GM23338 (cell line): ENCODE measurements at regions not wholly inside any gene's neighbourhood (a gene's known extent, or its start where the extent isn't known, plus 50 kb on each side); places are given as distances from the start of the nearest gene placed in this dataset.

Experiments used
- ATAC-seq: fragments of 200-7000 bp; cut with Tn5 transposase; 3 replicates; pipeline ENCODE4 v1.9.1; 2020
- DNase-seq: peaks from one replicate; pipeline ENCODE4 v3.0.0-alpha.2; 2015; ENCODE audit warnings: low spot score
- H2AFZ ChIP-seq: fragments of 200-600 bp; sonication (generic); 2 replicates; pipeline ENCODE4 v1.8.0; 2016; ENCODE audit warnings: antibody characterized with exemption, mild to moderate bottlenecking, moderate library complexity
- H3F3A ChIP-seq: fragments of 200-600 bp; sonication (generic); replicated peaks from 2 replicates; pipeline ENCODE4 v1.8.0; 2017; ENCODE audit warnings: antibody characterized with exemption, mixed run types, low read depth
- H3K27ac ChIP-seq: fragments of 200-600 bp; sonication (generic); 2 replicates; pipeline ENCODE4 v1.6.1; 2016; ENCODE audit warnings: low read depth
- H3K27me3 ChIP-seq: fragments of 200-600 bp; sonication (generic); 2 replicates; pipeline ENCODE4 v1.8.0; 2016; ENCODE audit warnings: mild to moderate bottlenecking, mixed run types, moderate library complexity; ENCODE audit not compliant: insufficient read depth
- H3K36me3 ChIP-seq: fragments of 200-600 bp; sonication (generic); 2 replicates; pipeline ENCODE4 v1.8.0; 2016; ENCODE audit warnings: mild to moderate bottlenecking; ENCODE audit not compliant: insufficient read depth
- H3K4me1 ChIP-seq: fragments of 200-600 bp; sonication (generic); 2 replicates; pipeline ENCODE4 v1.8.0; 2016; ENCODE audit warnings: mild to moderate bottlenecking, moderate library complexity; ENCODE audit not compliant: insufficient read depth
- H3K4me2 ChIP-seq: fragments of 200-600 bp; sonication (generic); 2 replicates; pipeline ENCODE4 v1.7.1; 2017; ENCODE audit warnings: mixed run types
- H3K4me3 ChIP-seq: fragments of 200-600 bp; sonication (generic); 2 replicates; pipeline ENCODE4 v1.6.1; 2016; ENCODE audit warnings: mixed run types
- H3K79me2 ChIP-seq: fragments of 200-600 bp; sonication (generic); replicated peaks from 2 replicates; pipeline ENCODE4 v1.8.0; 2017; ENCODE audit warnings: mild to moderate bottlenecking; ENCODE audit not compliant: insufficient read depth
- H3K9me2 ChIP-seq: fragments of 200-600 bp; sonication (generic); 2 replicates; pipeline ENCODE4 v1.8.0; 2017; ENCODE audit not compliant: insufficient read depth
- H4K20me1 ChIP-seq: fragments of 200-600 bp; sonication (generic); replicated peaks from 2 replicates; pipeline ENCODE4 v1.8.0; 2017; ENCODE audit warnings: mild to moderate bottlenecking; ENCODE audit not compliant: insufficient read depth
- H3K27ac Mint-ChIP-seq: 2 replicates; pipeline ENCODE4 v1.8.0; 2020; ENCODE audit warnings: inconsistent platforms, mild to moderate bottlenecking, moderate library complexity, mixed read lengths
- H3K27me3 Mint-ChIP-seq: 3 replicates; pipeline ENCODE4 v1.8.0; 2022; ENCODE audit warnings: low read depth, mild to moderate bottlenecking, moderate library complexity, mixed read lengths, inconsistent platforms; ENCODE audit not compliant: insufficient read depth, poor library complexity
- H3K36me3 Mint-ChIP-seq: 3 replicates; pipeline ENCODE4 v1.8.0; 2021; ENCODE audit warnings: low read depth, mild to moderate bottlenecking, inconsistent platforms, moderate library complexity, mixed read lengths
- H3K4me1 Mint-ChIP-seq: 3 replicates; pipeline ENCODE4 v1.8.0; 2020; ENCODE audit warnings: mild to moderate bottlenecking, inconsistent platforms, mixed read lengths
- H3K4me3 Mint-ChIP-seq: 3 replicates; pipeline ENCODE4 v1.8.0; 2021; ENCODE audit warnings: moderate library complexity, mild to moderate bottlenecking, inconsistent platforms, mixed read lengths
- H3K9me3 Mint-ChIP-seq: 3 replicates; pipeline ENCODE4 v1.8.0; 2020; ENCODE audit warnings: moderate library complexity, mild to moderate bottlenecking, inconsistent platforms, mixed read lengths
- CREB1 ChIP-seq: fragments of 250-450 bp; sonication (Bioruptor Pico); IDR thresholded peaks from 2 replicates; pipeline ENCODE4 v1.5.0; 2020; ENCODE audit warnings: low read depth, mild to moderate bottlenecking, moderate library complexity
- EZH2 ChIP-seq: fragments of 200-600 bp; sonication (generic); IDR thresholded peaks from one replicate; pipeline ENCODE4 v1.8.0; 2017; ENCODE audit warnings: antibody characterized with exemption, mild to moderate bottlenecking, low read depth; ENCODE audit not compliant: unreplicated experiment
- EZH2phosphoT487 ChIP-seq: fragments of 200-600 bp; sonication (generic); IDR thresholded peaks from one replicate; pipeline ENCODE4 v1.8.1; 2018; ENCODE audit warnings: antibody characterized with exemption; ENCODE audit not compliant: unreplicated experiment
- JUNB ChIP-seq: IDR thresholded peaks from one replicate; pipeline ENCODE4 v1.6.1; 2016; ENCODE audit warnings: antibody characterized with exemption; ENCODE audit not compliant: unreplicated experiment
- NANOG ChIP-seq: IDR thresholded peaks from 2 replicates; pipeline ENCODE4 v1.6.1; 2016; ENCODE audit warnings: antibody characterized with exemption, borderline replicate concordance
- POLR2AphosphoS5 ChIP-seq: IDR thresholded peaks from 2 replicates; pipeline ENCODE4 v1.6.1; 2016; ENCODE audit warnings: antibody characterized with exemption, low read depth
- STAT1 ChIP-seq: IDR thresholded peaks from one replicate; pipeline ENCODE4 v1.6.1; 2016; ENCODE audit warnings: antibody characterized with exemption; ENCODE audit not compliant: unreplicated experiment
- ZNF114 ChIP-seq: fragments of 250-450 bp; sonication (Bioruptor Pico); IDR thresholded peaks from 2 replicates; pipeline ENCODE4 v1.5.0; 2020; ENCODE audit warnings: mild to moderate bottlenecking, moderate library complexity
- ZNF331 ChIP-seq: fragments of 250-450 bp; sonication (Bioruptor Pico); IDR thresholded peaks from 2 replicates; pipeline ENCODE4 v1.5.0; 2020; ENCODE audit warnings: low read depth, mild to moderate bottlenecking, moderate library complexity
- TF ChIP-seq, protein P1 (sequence below): fragments of 250-450 bp; sonication (Bioruptor Pico); IDR thresholded peaks from 2 replicates; pipeline ENCODE4 v1.5.0; 2020; ENCODE audit warnings: mild to moderate bottlenecking, moderate library complexity
- TF ChIP-seq, protein P2 (sequence below), 2 experiments: fragments of 200-600 bp in 1 of 2; sonication (generic) in 1 of 2; conservative IDR thresholded peaks; 2 replicates each; pipeline versions ENCODE4 v1.5.1 to v1.6.1; 2016 to 2017; ENCODE audit warnings: antibody characterized with exemption in 2 of 2, low read depth in 2 of 2, mild to moderate bottlenecking in 2 of 2, moderate library complexity in 1 of 2
- TF ChIP-seq, protein P3 (sequence below): IDR thresholded peaks from 2 replicates; pipeline ENCODE4 v1.6.1; 2016; ENCODE audit warnings: antibody characterized with exemption
- TF ChIP-seq, protein P4 (sequence below): IDR thresholded peaks from one replicate; pipeline ENCODE4 v1.6.1; 2018; ENCODE audit warnings: antibody characterized with exemption; ENCODE audit not compliant: unreplicated experiment

DNA sequence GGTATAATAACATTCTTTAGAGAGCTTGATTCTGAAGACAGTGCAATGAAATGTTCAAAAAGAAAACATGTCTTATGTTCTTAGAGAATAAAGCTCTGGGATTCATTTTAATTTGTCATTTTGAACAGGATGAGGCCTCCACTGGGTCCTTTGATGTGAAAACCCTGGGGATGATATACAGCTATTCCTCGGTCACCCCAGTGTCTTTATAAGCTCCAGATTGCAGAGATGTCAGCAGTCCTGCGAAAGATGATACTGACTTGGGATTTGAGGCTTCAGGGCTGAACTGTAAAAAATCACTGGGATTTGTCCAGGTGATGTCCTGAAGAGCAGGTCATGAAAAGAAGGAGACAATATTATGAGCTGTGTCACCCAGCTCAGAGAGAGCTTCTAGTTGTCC, 529.7 kb upstream of the ZNF608 start:
- Histone ChIP-seq H3K79me2 (no peaks in the 10 kb centered on the region), H3K27me3 (no peaks in the 10 kb centered on the region), H3K9me2 (peaks cover 4% of the 10 kb centered on the region; the same call in 1 of the 2 replicates), H3F3A (no peaks in the 10 kb centered on the region), H3K4me1 (peaks cover 10% of the 10 kb centered on the region), H3K36me3 (no peaks in the 10 kb centered on the region; the same call in 1 of the 2 replicates), H3K4me2 (no peak overlapping the region), H4K20me1 (no peaks in the 10 kb centered on the region), H2AFZ (no peak overlapping the region; the same call in 1 of the 2 replicates), H3K4me3 (no peak overlapping the region), H3K27ac (no peak overlapping the region)
- DNase-seq (no peak), ATAC-seq (no peak)
- Mint-ChIP-seq H3K9me3 (no peaks in the 10 kb centered on the region), H3K27ac (no peak overlapping the region), H3K4me1 (peaks cover 18% of the 10 kb centered on the region), H3K36me3 (no peaks in the 10 kb centered on the region), H3K4me3 (no peak overlapping the region), H3K27me3 (no peaks in the 10 kb centered on the region)
- TF ChIP-seq JUNB, result no peak
- TF ChIP-seq, protein P1, sequence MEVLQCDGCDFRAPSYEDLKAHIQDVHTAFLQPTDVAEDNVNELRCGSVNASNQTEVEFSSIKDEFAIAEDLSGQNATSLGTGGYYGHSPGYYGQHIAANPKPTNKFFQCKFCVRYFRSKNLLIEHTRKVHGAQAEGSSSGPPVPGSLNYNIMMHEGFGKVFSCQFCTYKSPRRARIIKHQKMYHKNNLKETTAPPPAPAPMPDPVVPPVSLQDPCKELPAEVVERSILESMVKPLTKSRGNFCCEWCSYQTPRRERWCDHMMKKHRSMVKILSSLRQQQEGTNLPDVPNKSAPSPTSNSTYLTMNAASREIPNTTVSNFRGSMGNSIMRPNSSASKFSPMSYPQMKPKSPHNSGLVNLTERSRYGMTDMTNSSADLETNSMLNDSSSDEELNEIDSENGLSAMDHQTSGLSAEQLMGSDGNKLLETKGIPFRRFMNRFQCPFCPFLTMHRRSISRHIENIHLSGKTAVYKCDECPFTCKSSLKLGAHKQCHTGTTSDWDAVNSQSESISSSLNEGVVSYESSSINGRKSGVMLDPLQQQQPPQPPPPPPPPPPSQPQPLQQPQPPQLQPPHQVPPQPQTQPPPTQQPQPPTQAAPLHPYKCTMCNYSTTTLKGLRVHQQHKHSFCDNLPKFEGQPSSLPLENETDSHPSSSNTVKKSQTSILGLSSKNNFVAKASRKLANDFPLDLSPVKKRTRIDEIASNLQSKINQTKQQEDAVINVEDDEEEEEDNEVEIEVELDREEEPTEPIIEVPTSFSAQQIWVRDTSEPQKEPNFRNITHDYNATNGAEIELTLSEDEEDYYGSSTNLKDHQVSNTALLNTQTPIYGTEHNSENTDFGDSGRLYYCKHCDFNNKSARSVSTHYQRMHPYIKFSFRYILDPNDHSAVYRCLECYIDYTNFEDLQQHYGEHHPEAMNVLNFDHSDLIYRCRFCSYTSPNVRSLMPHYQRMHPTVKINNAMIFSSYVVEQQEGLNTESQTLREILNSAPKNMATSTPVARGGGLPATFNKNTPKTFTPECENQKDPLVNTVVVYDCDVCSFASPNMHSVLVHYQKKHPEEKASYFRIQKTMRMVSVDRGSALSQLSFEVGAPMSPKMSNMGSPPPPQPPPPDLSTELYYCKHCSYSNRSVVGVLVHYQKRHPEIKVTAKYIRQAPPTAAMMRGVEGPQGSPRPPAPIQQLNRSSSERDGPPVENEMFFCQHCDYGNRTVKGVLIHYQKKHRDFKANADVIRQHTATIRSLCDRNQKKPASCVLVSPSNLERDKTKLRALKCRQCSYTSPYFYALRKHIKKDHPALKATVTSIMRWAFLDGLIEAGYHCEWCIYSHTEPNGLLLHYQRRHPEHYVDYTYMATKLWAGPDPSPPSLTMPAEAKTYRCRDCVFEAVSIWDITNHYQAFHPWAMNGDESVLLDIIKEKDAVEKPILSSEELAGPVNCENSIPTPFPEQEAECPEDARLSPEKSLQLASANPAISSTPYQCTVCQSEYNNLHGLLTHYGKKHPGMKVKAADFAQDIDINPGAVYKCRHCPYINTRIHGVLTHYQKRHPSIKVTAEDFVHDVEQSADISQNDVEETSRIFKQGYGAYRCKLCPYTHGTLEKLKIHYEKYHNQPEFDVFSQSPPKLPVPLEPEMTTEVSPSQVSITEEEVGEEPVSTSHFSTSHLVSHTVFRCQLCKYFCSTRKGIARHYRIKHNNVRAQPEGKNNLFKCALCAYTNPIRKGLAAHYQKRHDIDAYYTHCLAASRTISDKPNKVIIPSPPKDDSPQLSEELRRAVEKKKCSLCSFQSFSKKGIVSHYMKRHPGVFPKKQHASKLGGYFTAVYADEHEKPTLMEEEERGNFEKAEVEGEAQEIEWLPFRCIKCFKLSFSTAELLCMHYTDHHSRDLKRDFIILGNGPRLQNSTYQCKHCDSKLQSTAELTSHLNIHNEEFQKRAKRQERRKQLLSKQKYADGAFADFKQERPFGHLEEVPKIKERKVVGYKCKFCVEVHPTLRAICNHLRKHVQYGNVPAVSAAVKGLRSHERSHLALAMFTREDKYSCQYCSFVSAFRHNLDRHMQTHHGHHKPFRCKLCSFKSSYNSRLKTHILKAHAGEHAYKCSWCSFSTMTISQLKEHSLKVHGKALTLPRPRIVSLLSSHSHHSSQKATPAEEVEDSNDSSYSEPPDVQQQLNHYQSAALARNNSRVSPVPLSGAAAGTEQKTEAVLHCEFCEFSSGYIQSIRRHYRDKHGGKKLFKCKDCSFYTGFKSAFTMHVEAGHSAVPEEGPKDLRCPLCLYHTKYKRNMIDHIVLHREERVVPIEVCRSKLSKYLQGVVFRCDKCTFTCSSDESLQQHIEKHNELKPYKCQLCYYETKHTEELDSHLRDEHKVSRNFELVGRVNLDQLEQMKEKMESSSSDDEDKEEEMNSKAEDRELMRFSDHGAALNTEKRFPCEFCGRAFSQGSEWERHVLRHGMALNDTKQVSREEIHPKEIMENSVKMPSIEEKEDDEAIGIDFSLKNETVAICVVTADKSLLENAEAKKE (CRISPR knock-in tag), result no peak
- TF ChIP-seq, protein P2, sequence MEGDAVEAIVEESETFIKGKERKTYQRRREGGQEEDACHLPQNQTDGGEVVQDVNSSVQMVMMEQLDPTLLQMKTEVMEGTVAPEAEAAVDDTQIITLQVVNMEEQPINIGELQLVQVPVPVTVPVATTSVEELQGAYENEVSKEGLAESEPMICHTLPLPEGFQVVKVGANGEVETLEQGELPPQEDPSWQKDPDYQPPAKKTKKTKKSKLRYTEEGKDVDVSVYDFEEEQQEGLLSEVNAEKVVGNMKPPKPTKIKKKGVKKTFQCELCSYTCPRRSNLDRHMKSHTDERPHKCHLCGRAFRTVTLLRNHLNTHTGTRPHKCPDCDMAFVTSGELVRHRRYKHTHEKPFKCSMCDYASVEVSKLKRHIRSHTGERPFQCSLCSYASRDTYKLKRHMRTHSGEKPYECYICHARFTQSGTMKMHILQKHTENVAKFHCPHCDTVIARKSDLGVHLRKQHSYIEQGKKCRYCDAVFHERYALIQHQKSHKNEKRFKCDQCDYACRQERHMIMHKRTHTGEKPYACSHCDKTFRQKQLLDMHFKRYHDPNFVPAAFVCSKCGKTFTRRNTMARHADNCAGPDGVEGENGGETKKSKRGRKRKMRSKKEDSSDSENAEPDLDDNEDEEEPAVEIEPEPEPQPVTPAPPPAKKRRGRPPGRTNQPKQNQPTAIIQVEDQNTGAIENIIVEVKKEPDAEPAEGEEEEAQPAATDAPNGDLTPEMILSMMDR (conservative IDR thresholded peaks at IDR 0.05; ENCODE audit: low read depth in 2 of 2), result no peak
- no peak for TF ChIP-seq ZNF114
- TF ChIP-seq, protein P3, sequence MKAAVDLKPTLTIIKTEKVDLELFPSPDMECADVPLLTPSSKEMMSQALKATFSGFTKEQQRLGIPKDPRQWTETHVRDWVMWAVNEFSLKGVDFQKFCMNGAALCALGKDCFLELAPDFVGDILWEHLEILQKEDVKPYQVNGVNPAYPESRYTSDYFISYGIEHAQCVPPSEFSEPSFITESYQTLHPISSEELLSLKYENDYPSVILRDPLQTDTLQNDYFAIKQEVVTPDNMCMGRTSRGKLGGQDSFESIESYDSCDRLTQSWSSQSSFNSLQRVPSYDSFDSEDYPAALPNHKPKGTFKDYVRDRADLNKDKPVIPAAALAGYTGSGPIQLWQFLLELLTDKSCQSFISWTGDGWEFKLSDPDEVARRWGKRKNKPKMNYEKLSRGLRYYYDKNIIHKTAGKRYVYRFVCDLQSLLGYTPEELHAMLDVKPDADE, result no peak
- TF ChIP-seq ZNF331 (CRISPR knock-in tag), result no peak
- no peak for TF ChIP-seq EZH2phosphoT487
- TF ChIP-seq NANOG, result no peak
- TF ChIP-seq, protein P4, sequence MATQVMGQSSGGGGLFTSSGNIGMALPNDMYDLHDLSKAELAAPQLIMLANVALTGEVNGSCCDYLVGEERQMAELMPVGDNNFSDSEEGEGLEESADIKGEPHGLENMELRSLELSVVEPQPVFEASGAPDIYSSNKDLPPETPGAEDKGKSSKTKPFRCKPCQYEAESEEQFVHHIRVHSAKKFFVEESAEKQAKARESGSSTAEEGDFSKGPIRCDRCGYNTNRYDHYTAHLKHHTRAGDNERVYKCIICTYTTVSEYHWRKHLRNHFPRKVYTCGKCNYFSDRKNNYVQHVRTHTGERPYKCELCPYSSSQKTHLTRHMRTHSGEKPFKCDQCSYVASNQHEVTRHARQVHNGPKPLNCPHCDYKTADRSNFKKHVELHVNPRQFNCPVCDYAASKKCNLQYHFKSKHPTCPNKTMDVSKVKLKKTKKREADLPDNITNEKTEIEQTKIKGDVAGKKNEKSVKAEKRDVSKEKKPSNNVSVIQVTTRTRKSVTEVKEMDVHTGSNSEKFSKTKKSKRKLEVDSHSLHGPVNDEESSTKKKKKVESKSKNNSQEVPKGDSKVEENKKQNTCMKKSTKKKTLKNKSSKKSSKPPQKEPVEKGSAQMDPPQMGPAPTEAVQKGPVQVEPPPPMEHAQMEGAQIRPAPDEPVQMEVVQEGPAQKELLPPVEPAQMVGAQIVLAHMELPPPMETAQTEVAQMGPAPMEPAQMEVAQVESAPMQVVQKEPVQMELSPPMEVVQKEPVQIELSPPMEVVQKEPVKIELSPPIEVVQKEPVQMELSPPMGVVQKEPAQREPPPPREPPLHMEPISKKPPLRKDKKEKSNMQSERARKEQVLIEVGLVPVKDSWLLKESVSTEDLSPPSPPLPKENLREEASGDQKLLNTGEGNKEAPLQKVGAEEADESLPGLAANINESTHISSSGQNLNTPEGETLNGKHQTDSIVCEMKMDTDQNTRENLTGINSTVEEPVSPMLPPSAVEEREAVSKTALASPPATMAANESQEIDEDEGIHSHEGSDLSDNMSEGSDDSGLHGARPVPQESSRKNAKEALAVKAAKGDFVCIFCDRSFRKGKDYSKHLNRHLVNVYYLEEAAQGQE, result no peak
- TF ChIP-seq STAT1, result no peak
- TF ChIP-seq EZH2, result no peak
- TF ChIP-seq CREB1, result no peak
- no peak for TF ChIP-seq POLR2AphosphoS5
